AG08396 (cell line): ENCODE measurements at regions not wholly inside any gene's neighbourhood (a gene's known extent, or its start where the extent isn't known, plus 50 kb on each side); places are given as distances from the start of the nearest gene placed in this dataset.

Source experiments
- DNase-seq: peaks from one replicate; pipeline ENCODE4 v3.0.0; 2012; ENCODE audit warnings: low spot score, mixed read lengths

- peak; percentile 30 for DNase-seq
Measured at GRCh38 chr2:57516698-57517340, 529.8 kb upstream of the VRK2 start.

- no peak for DNase-seq
Measured at GRCh38 chr2:57523304-57523703, 523.3 kb upstream of the VRK2 start.

DNA sequence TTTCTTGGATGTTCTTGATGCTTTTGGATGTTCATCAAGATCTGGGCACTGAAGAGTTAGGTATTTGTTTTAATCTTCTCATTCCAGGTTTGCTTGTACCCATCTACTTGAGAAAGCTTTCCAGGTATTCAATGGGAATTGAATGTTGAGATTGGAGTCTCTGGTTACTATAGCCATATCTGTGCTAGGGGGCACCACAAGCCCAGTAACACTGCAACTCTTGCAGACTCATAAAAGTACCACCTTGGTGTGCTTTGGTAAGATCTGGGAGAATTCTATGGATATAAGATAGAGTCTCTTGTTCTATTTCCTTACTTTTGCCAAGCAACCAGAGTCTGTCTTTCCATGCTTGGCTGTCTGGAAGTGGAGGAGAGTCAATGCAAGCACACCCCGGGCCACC is 518.9 kb upstream of the VRK2 start:
- no peak for DNase-seq

DNA sequence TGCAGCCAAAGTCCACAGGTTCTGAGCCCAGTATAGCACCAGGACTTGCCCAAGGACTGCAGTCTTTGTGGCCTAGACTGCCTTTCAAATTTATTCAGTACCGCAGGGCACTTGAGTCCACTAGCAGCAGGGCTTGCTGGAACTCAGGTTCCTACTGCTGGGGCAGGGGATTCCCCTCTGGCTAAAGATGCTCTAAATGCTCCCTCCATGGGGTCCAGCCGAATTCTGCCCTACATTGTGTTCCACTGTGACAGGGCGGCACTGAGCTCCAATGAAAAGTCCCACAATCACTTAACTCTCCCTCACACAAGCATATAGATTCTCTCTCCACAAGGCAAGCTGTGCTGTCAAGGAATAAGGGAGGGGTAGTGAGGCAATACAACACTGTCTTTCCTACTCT is 518.1 kb upstream of the VRK2 start:
- no peak for DNase-seq

- DNase-seq: no peak
Measured at GRCh38 chr2:57534358-57534757, 512.2 kb upstream of the VRK2 start.

DNA sequence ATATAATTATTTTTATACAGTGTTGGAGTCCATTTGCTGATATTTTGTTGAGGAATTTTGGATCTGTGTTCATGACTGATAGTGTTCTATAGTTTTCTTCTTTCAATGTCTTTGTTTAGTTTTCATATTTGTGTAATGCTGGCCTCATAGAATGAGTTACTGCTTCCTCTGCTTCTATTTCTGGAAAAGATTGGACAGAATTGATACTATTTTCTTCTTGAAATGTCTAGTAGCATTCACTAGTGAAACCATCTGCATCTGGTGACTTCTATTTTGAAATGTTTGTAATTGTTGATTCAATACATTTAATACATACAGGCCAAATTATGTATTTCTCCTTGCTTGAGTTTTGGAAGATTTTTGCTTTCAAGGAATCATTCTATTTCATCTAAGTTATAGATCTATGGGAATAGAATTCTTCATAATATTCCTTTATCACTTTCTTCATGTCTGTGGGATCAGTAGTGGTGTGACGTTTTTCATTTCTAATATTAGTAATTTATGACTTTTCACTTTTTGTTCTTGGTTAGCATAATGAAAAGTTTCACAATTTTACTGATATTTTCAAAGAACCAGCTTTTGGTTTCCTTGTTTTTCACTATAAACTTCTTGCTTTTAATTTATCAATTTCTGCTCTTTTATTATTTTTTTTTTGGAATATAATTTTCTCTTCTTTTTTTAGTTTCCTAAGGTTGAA is 509.9 kb upstream of the VRK2 start:
- DNase-seq: no peak

- DNase-seq: no peak
Measured at GRCh38 chr2:57539761-57540160, 506.8 kb upstream of the VRK2 start.

GRCh38 chr2:57542081-57542480 is 504.5 kb upstream of the VRK2 start:
- no peak for DNase-seq

GRCh38 chr2:57543211-57543610 is 503.4 kb upstream of the VRK2 start:
- no peak for DNase-seq

- DNase-seq: no peak
Measured at GRCh38 chr2:57544624-57545023, 502.0 kb upstream of the VRK2 start.

- DNase-seq: no peak
Measured at GRCh38 chr2:57546478-57546877, 500.1 kb upstream of the VRK2 start.

DNA sequence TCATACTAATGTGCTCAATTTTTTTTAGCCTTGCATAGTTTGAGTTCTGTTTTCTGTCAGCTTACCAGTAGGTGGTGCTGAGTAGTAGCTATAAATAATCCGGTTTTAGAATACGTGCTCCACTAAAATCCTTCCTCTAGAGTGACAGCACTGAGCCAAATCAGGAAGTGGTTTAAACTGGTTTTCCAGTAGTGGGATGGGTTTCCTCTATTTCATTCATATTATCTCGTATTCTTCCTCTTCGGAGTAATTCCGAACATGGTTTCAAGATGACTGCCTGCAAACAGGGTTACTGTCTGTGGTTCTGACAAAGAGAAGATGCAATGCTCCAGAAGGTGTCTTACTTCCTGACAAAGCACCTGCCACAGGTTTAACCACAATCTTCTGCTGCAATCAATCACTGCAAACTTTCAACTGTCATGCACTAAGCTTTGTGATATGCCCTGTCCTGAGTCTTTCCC is 496.9 kb upstream of the VRK2 start:
- DNase-seq: no peak

DNA sequence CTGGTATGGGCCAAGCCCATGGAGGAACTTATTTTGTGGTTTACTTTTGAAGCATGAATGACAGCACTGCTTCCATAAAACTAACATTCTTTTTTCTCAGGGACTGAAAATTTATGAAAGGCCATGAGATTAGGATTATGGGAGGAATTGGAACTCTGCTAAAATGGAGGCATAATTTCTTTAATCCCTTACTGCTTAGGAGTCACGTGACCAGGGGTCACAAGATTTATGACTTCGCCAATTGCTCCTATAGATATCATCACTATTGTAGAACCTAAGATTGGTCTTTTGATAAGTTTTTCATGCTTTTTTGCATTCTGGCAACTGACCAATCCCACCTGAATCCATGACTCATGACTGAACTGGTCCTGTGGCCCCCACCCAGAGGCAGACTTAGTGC is 495.7 kb upstream of the VRK2 start:
- no peak for DNase-seq

- DNase-seq: no peak
Measured at GRCh38 chr2:57552885-57553284, 493.7 kb upstream of the VRK2 start.

- DNase-seq: no peak
Measured at GRCh38 chr2:57554348-57554747, 492.3 kb upstream of the VRK2 start.

GRCh38 chr2:57558312-57558711 is 488.3 kb upstream of the VRK2 start:
- DNase-seq: no peak

DNA sequence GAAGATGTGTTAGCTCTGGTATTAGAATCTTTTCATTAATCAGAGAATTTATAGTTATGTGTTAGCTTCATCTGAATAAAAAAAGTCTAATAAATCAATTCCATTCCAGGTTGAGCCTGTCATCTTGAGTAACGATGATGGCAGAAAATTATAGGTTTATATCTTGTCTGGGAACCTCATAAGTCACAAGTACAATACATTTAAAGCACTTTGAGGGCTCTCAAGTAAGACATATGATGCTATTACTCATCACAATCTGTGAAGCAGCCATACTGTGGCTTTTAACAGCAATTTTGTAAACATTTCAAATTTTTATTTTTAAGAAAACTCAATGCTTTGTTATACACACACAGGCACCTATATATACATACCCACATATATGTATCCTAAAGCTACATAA is 484.1 kb upstream of the VRK2 start:
- no peak for DNase-seq

- no peak for DNase-seq
Measured at GRCh38 chr2:57563015-57563414, 483.6 kb upstream of the VRK2 start.

DNA sequence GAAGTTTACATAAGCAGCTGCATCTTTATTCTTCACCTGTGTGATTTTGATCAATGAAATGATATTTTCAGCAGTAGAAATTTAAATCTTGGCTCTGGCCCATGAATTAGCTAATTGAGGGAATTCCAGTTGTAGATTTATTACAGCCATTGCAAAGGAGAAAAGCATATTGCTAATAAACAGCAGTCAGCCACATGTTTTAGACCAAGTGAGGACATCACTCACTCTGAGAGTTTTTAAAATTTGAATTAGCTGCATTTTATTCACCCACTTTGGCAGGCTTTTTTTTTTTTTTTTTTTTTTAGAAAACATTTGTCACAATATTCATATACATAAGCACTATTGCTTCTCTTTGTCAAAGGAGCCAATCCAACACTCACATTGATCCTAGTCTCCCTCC is 479.4 kb upstream of the VRK2 start:
- DNase-seq: no peak

DNA sequence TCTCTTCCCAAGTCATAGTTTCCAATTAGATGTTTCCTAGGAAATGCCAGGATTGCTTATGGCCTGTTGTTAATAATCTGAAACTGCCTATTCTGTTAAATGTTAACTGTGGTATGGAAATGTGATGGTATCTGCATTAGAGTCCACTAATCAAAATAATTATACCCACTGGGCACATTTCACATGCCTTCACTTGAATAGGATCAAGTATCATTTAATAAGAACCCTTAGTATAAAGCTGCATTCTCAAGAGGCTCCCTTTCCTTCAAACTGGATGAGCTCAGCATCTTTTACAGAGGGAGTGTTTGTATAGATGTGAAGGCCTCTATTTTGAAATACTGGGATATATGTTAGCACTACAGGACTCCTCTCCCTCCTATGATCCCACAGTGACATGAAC is 477.2 kb upstream of the VRK2 start:
- no peak for DNase-seq

DNA sequence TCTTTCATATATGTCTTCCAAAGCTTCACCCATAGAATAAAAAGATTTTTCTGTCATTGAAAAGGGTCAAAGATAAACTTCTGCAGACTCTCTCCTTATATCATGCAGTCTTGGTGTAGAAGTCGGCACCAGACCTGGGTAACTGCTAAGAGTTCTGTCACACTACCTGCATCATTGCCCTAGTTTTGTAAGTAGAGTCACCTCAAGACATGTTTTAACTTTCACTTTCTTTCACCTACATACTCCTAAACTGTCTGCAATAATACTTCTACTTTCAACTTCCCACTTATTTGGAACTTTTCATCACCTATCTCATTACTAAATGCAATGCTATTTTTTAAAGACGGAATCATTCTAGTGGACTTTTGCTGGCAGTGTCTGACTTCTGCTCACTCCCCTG is 475.6 kb upstream of the VRK2 start:
- DNase-seq: no peak

GRCh38 chr2:57575700-57576268 is 470.8 kb upstream of the VRK2 start:
- DNase-seq: no peak

DNA sequence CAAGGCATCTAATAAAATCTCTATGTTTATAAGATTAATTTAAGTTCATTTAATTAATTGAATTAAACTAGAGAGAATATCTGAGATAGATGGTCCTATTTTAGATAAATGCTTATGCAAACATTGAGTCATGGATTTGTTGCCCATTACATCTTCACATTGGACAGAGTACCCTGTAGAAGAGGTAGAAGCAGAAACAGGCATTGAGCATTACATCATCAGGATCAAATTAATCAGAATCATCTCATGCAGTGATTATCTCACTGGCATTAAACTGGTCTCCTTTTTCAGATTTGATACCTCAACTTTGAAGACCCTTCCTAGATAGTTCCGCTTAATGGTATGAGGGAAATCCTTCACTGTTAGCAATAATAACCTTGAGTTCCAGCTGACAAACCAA is 469.6 kb upstream of the VRK2 start:
- no peak for DNase-seq

- no peak for DNase-seq
Measured at GRCh38 chr2:57597940-57598339, 448.7 kb upstream of the VRK2 start.
